ENCODE measurements at regions not wholly inside any gene's neighbourhood (a gene's known extent, or its start where the extent isn't known, plus 50 kb on each side); places are given as distances from the start of the nearest gene placed in this dataset.
"Not testable (repeated sequence)": the region's sequence is repeated elsewhere in the genome, so short reads cannot be mapped to it uniquely, and the experiment has no call there.

DNA sequence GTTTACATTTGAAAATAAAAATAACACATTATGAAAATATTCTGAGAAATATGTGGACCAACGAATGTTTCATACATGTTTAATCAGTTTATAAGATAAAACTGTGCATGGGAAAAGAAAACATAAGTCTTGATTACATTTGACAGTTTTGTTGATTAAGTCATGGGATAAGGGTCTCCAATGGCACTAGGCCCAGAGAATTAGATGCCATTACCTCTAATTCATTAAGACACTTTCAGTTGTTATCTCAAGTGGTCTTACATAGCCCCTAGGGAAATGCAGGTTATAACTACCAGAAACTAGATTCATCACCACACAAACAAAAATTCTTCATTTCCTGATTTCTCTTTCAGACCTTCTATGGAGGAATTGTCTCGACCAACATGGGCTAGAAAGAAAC, 300.8 kb downstream of the PCDH7 start:
- TF ChIP-seq CTCF (IDR thresholded peaks at IDR 0.05; ENCODE audit: insufficient read depth, low read length, missing control alignments), result no peak
- ChIA-PET CTCF (no interaction called here), POLR2A (no interaction called here)
- no peak for DNase-seq (ENCODE audit: low read depth, low spot score)
- no peak overlapping the region for H3K4me3 ChIP-seq (ENCODE audit: low read depth, low read length)

GRCh38 chr4:31022702-31023101, 302.5 kb downstream of the PCDH7 start:
- ChIA-PET CTCF (no interaction called here), POLR2A (no interaction called here)
- TF ChIP-seq CTCF (IDR thresholded peaks at IDR 0.05; ENCODE audit: insufficient read depth, low read length, missing control alignments), result no peak
- H3K4me3 ChIP-seq (ENCODE audit: low read depth, low read length), result no peak overlapping the region
- no peak for DNase-seq (ENCODE audit: low read depth, low spot score)

DNA sequence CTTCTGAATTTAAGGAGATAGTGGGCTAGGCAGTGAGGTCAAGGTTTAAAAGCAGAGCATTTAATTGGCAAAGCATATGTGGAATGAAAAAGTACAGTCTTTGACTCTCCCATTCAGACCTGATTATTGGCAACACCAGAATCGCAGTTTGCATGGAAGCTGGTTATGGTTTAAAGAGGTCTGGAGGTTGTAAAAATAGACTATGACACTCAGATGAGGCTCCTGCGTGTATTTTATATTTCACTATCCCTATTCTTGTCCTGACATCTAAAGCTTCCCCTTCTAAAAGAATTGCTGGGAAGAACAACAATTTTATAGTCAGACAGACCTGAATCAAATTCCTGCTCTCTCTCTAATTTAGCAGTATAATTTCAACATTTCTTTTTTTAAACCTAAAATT, 302.9 kb downstream of the PCDH7 start:
- no peak for TF ChIP-seq CTCF (IDR thresholded peaks at IDR 0.05; ENCODE audit: insufficient read depth, low read length, missing control alignments)
- ChIA-PET CTCF (no interaction called here), POLR2A (no interaction called here)

DNA sequence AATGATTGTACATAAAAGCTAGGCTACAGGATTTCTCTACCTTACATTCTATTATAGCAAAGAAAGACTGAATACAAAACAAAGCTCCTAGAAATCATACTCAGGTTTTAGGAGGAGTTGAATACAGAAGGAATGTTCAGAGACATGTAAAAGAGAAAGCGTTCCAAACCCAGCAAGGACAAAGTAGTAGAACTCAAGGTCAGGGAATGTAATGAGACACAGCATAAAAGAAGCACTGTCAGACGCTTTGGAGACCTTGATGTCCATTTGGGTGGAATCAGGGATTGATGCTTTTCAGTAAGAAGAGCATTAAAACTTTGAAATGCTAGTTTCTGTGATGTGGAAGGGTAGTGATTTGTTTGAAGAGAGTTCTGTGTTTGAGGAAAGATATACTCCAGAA, 303.6 kb downstream of the PCDH7 start:
- DNase-seq (ENCODE audit: low read depth, low spot score), result no peak
- H3K4me3 ChIP-seq (ENCODE audit: low read depth, low read length), result no peak overlapping the region
- TF ChIP-seq CTCF (IDR thresholded peaks at IDR 0.05; ENCODE audit: insufficient read depth, low read length, missing control alignments), result no peak
- ChIA-PET POLR2A (no interaction called here), CTCF (no interaction called here)

More for the DNA sequence above, 302.9 kb downstream of the PCDH7 start:
- H3K4me3 ChIP-seq (ENCODE audit: low read depth, low read length), result no peak overlapping the region
- DNase-seq (ENCODE audit: low read depth, low spot score), result no peak

DNA sequence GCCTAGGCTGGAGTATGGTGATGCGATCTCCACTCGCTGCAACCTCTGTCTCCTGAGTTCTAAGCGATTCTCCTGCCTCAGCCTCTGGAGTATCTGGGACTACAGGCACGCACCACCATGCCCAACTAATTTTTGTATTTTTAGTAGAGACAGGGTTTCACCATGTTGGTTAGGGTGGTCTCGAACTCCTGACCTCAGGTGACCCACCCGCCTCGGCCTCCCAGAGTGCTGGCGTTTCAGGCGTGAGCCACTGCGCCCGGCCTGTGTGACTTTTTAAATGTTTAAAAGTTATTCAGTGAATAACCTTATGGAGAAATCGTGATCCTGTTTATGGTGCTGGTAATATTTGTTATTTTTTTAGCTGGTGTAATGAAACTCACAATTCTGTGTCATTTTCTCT, 304.6 kb downstream of the PCDH7 start:
- POLR2A ChIA-PET; H3K4me3 ChIP-seq (ENCODE audit: low read depth, low read length); DNase-seq (ENCODE audit: low read depth, low spot score); CTCF ChIA-PET: not testable (repeated sequence)

GRCh38 chr4:31026256-31026655, 306.1 kb downstream of the PCDH7 start:
- no peak overlapping the region for H3K4me3 ChIP-seq (ENCODE audit: low read depth, low read length)
- no peak for DNase-seq (ENCODE audit: low read depth, low spot score)
- POLR2A ChIA-PET, result no interaction called here
- CTCF ChIA-PET, result no interaction called here
- no peak for TF ChIP-seq CTCF (IDR thresholded peaks at IDR 0.05; ENCODE audit: insufficient read depth, low read length, missing control alignments)

DNA sequence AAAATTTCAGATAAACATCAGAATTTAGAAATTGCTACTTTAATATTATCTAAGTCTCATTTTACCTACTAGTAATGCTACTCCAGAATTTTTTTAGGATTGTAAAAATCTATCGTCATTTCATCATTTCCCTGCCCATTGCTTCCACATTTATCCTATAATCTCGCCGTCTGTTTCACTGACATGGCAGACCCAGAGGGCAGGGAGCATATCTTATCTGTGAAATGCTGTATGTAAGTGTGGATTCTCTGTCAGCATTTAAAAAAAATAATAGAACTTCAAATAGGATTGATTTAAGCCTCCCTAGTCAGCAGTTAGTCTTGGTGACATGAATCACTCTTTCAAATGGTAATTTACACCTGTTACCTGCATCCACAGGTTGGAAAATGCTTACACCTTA, 314.4 kb downstream of the PCDH7 start:
- no peak for DNase-seq (ENCODE audit: low read depth, low spot score)
- ChIA-PET CTCF (no interaction called here), POLR2A (no interaction called here)
- no peak for TF ChIP-seq CTCF (IDR thresholded peaks at IDR 0.05; ENCODE audit: insufficient read depth, low read length, missing control alignments)
- H3K4me3 ChIP-seq (ENCODE audit: low read depth, low read length), result no peak overlapping the region
